HepG2 (cell line): ENCODE measurements at regions not wholly inside any gene's neighbourhood (a gene's known extent, or its start where the extent isn't known, plus 50 kb on each side); places are given as distances from the start of the nearest gene placed in this dataset.

Source experiments
- BRCA1 ChIP-seq: sonication (generic); formaldehyde crosslinking; IDR thresholded peaks from 2 replicates; pipeline ENCODE4 v1.4.0; 2020; ENCODE audit warnings: missing genetic modification reagents
- CBX5 ChIP-seq: sonication (generic); formaldehyde crosslinking; IDR thresholded peaks from 2 replicates; pipeline ENCODE4 v1.4.0; 2020; ENCODE audit warnings: missing genetic modification reagents, borderline replicate concordance
- HDAC6 ChIP-seq: fragments of 200-600 bp; sonication (generic); IDR thresholded peaks from 2 replicates; pipeline ENCODE4 v1.7.0; 2017; ENCODE audit warnings: mild to moderate bottlenecking, antibody characterized with exemption, low read length, low read depth
- ISX ChIP-seq: sonication (generic); formaldehyde crosslinking; conservative IDR thresholded peaks from 2 replicates; pipeline ENCODE4 v1.5.0; 2020; ENCODE audit warnings: missing genetic modification reagents
- NFYB ChIP-seq: sonication (generic); formaldehyde crosslinking; IDR thresholded peaks from 2 replicates; pipeline ENCODE4 v1.4.0; 2020; ENCODE audit warnings: missing genetic modification reagents
- SUZ12 ChIP-seq: fragments of 150-350 bp; IDR thresholded peaks from 2 replicates; pipeline ENCODE4 v1.6.1; 2014; ENCODE audit warnings: low read depth, low read length
- TARDBP ChIP-seq: sonication (generic); formaldehyde crosslinking; IDR thresholded peaks from 2 replicates; pipeline ENCODE4 v1.8.0; 2022; ENCODE audit warnings: mild to moderate bottlenecking, missing genetic modification reagents
- ZZZ3 ChIP-seq: sonication (generic); formaldehyde crosslinking; IDR thresholded peaks from 2 replicates; pipeline ENCODE4 v1.4.0; 2020; ENCODE audit warnings: missing genetic modification reagents, mild to moderate bottlenecking, borderline replicate concordance
- TF ChIP-seq, protein P1 (sequence below): sonication (generic); formaldehyde crosslinking; IDR thresholded peaks from 2 replicates; pipeline ENCODE4 v1.4.0; 2020; ENCODE audit warnings: missing genetic modification reagents, low read depth, mild to moderate bottlenecking, borderline replicate concordance
- TF ChIP-seq, protein P2 (sequence below): sonication (generic); formaldehyde crosslinking; IDR thresholded peaks from 2 replicates; pipeline ENCODE4 v1.5.0; 2020; ENCODE audit warnings: mild to moderate bottlenecking, missing genetic modification reagents, moderate library complexity
- TF ChIP-seq, protein P3 (sequence below): sonication (generic); formaldehyde crosslinking; IDR thresholded peaks from 2 replicates; pipeline ENCODE4 v1.4.0; 2020; ENCODE audit warnings: mild to moderate bottlenecking, missing genetic modification reagents

DNA sequence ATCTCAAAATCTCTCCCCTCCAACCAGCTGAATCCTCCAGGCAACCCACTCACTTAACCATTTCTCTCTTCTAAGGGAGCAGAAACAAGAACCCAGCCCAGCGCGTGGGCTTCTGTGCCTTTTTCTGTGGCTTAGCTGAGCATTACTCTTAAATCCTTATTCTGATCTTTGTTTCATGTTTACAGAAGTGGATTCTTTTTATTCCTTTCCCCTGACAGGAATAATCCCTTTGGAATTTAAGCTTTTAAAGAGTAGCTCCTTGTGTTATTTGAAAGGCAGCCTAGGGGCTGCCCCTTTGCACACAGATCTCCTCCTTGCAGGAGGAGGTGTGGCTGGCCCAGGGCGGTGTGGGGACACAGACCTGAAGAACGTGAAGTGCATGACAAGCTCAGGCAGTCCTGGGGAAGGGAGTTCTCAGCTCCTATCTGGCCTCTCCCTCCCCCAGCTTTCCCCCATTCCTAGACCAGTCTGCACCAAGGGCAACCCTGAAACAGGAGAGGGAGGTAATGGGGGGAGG, 77.1 kb upstream of the UBE2E1 start:
- TF ChIP-seq CBX5 (no peak), SUZ12 (no peak), BRCA1 (CRISPR knock-in tag) (no peak), HDAC6 (no peak), ISX (no peak), ZZZ3 (CRISPR knock-in tag) (no peak), NFYB (CRISPR knock-in tag) (no peak), TARDBP (CRISPR knock-in tag) (no peak)
- TF ChIP-seq, protein P1, sequence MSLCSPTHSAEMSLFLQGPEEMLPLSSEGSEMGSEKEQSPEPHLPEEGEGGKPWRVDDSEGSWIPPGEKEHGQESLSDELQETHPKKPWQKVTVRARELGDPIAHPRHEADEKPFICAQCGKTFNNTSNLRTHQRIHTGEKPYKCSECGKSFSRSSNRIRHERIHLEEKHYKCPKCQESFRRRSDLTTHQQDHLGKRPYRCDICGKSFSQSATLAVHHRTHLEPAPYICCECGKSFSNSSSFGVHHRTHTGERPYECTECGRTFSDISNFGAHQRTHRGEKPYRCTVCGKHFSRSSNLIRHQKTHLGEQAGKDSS, result no peak
- TF ChIP-seq, protein P2, sequence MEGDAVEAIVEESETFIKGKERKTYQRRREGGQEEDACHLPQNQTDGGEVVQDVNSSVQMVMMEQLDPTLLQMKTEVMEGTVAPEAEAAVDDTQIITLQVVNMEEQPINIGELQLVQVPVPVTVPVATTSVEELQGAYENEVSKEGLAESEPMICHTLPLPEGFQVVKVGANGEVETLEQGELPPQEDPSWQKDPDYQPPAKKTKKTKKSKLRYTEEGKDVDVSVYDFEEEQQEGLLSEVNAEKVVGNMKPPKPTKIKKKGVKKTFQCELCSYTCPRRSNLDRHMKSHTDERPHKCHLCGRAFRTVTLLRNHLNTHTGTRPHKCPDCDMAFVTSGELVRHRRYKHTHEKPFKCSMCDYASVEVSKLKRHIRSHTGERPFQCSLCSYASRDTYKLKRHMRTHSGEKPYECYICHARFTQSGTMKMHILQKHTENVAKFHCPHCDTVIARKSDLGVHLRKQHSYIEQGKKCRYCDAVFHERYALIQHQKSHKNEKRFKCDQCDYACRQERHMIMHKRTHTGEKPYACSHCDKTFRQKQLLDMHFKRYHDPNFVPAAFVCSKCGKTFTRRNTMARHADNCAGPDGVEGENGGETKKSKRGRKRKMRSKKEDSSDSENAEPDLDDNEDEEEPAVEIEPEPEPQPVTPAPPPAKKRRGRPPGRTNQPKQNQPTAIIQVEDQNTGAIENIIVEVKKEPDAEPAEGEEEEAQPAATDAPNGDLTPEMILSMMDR, result no peak
- TF ChIP-seq, protein P3, sequence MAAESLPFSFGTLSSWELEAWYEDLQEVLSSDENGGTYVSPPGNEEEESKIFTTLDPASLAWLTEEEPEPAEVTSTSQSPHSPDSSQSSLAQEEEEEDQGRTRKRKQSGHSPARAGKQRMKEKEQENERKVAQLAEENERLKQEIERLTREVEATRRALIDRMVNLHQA (CRISPR knock-in tag), result no peak
